ENCODE measurements at regions not wholly inside any gene's neighbourhood (a gene's known extent, or its start where the extent isn't known, plus 50 kb on each side); places are given as distances from the start of the nearest gene placed in this dataset.

DNA sequence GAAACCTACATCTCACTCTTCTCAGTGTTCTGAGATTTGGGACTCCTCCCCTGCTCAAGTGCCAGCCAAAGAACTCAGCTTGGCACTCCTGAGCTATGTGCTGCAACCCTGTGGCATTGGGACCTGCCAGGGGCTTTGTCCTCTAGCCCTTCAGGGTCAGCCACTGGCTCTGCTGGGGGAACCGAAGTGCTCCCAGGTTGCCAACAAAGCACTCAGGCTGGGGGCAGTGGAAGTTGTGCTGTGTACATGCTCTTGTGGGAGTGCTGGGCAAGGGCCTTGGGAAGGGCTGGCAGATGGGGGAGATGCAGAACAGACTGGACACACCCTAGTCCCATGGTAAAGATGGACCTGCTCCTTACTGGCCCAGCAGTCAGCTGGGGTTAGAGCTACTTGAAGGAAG is 498.6 kb downstream of the CAAP1 start:
- DNase-seq (ENCODE audit: low read depth), result no peak

GRCh38 chr9:26392639-26393038 is 500.0 kb downstream of the CAAP1 start:
- no peak for DNase-seq (ENCODE audit: low read depth)

- no peak for DNase-seq (ENCODE audit: low read depth)
These were observed 501.6 kb downstream of the CAAP1 start for GRCh38 chr9:26391036-26391435.

GRCh38 chr9:26375448-26375847 is 517.2 kb downstream of the CAAP1 start:
- no peak for DNase-seq (ENCODE audit: low read depth)

DNA sequence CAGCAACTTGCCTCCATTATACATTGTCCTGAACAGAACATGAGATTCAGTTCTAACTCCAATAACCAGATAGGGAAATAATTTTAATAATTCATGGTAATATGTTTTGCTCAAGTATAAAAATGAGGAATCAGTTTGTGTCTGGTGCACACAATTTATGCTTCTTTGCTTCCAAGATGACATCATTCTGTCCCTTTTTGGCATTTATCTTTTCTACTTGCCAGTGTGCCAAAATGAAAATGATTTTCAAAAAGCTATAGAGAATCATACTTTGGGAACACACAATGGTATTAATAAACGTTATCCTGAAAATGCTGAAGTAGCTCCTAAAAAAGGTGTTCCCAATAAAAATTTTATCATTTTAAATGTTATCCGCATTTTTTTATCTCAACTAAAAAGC is 519.0 kb downstream of the CAAP1 start:
- DNase-seq (ENCODE audit: low read depth), result no peak

DNA sequence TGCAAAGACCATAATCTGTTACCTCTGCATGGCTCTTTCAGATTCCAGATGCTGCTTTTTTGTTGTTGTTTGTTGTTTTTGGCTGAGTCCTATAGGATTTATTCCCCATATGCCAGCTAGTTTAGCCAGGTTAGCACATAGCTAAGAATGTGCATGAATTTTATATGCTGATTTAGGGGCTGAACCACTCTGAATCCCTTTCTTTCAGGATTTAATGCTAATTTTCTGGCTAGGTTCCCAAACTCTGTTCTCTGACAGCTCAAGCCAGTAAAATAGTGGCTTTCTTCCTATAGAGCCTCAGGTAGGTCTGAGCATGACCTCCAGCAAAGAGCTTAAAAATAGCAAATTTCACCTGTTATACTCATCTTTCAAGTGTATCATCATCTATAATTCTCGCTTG is 521.4 kb downstream of the CAAP1 start:
- DNase-seq (ENCODE audit: low read depth), result no peak

DNA sequence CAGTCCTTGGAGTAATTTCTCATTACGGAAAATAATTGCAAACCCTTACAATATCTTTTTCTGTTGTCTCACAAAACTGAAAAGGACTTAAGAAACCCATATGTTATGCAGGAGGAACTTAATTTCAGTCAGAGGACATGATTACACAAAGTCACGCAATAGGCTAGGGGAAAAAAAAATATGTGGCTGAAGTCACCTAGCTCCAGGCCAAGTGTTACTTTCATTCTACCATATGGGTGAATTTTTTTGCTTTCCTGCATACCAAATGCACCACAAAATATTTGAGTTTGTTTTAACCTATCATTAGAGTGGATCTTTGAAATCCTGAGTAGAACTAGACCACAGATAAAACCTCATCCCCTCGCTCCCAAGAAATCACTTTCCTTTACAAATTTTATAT is 523.5 kb downstream of the CAAP1 start:
- peak; percentile 6 for DNase-seq (ENCODE audit: low read depth)

DNA sequence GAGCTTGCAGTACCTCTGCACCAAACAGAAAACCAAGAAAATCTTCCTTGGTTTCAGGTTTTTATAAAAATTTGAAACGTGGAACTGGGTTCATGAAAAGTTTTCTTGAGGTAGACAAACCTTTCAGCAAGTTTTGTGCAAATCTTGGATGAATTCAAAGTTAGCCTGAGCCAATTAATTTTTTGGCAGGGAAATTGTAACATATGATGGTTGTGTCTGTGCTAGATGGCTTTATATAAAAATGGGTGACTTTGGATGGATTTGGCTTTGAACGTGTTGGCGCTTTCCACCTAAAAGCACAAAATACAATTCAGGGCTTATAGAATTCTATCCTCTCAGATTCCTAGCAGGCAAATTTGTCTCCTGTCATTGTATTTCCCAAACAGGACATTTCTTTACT is 524.4 kb downstream of the CAAP1 start:
- DNase-seq (ENCODE audit: low read depth), result no peak

GRCh38 chr9:26361010-26361409 is 531.6 kb downstream of the CAAP1 start:
- no peak for DNase-seq (ENCODE audit: low read depth)

DNA sequence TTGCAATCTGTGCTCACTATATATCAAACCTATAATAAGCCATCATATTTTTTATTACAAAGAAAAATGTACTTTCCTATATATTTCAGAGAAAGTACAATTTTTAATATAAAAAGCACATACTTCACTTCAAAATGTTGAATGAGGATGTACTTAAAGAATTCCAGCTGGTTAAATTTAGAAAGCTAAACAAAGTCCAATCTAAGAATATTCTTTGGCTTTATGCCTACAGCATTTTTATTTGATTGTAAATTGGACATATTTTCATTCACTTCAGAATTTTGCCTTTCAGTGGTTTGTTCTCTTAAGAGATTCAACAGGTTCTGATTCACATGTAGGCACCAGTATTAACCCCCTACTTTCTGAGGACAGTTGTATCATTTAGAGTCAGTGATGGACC is 533.8 kb downstream of the CAAP1 start:
- no peak for DNase-seq (ENCODE audit: low read depth)

DNA sequence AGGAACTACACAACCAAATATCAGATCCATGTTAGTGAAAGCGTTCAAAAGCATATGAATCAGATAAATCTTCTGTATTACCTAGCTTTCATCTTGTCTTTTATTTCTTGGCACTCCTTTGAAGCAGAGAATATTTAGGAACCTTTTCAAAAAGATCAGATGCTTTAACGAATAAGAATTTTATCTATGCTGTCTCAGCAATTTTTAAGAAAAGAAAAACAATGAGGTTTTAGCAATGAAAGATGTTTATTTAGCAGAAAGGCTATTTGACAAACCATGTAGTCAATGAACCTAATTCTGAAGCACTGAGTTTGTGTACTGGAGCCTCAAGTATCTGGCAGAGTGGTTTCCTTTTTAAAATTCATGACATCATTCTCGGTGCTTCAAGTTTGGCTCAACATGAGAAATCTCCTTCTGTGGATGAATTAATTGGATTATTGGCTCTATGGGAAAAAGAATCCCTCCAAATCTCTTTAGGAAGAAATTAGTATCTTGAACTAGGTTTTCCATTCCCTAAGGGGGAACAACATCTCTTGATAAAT is 534.7 kb downstream of the CAAP1 start:
- no peak for DNase-seq (ENCODE audit: low read depth)

GRCh38 chr9:26356491-26356890 is 536.1 kb downstream of the CAAP1 start:
- no peak for DNase-seq (ENCODE audit: low read depth)

GRCh38 chr9:26346942-26347477 is 545.6 kb downstream of the CAAP1 start:
- DNase-seq (ENCODE audit: low read depth), result no peak

- DNase-seq (ENCODE audit: low read depth), result no peak
These were observed 551.1 kb downstream of the CAAP1 start for GRCh38 chr9:26341545-26341944.

GRCh38 chr9:26339796-26340195 is 552.8 kb downstream of the CAAP1 start:
- no peak for DNase-seq (ENCODE audit: low read depth)

DNA sequence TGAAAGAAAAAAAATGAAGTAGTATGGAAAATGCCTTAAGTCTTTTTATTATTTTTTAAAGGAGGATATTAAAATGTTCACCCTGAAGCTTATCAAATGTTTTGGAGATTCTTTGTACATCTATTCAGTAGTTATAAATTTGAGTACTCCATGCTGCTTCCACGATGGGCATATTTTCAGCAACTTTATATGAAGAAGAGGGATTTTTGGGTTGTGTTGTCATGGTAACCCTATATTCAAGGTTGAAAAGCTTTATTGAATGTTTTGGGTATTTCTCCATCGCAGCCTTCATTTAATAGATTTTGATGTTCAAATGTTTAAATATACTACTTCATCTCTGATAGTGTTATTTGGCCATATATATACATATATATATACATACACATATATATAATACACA is 557.5 kb downstream of the CAAP1 start:
- DNase-seq (ENCODE audit: low read depth), result no peak

GRCh38 chr9:26334706-26335105 is 557.9 kb downstream of the CAAP1 start:
- DNase-seq (ENCODE audit: low read depth), result no peak

GRCh38 chr9:26331223-26331622 is 561.4 kb downstream of the CAAP1 start:
- DNase-seq (ENCODE audit: low read depth), result no peak

DNA sequence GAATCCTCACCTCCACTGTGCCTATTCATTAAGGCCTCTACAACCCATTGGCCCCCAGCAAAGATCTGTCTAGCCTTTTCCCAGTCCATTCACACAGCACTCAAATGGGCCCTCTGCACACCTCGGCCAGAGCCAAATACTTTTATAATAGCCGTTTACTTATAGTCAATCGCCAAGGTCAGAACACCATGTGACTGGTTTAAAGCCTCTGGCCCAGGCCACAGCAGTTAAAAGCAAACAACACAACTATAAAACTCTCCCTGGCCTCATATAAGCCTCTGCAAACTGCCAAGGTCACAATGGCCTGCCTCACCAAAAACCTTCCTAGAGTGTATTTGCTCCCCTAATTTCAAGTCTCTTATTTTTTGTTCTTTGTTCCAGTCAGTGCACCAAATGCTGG is 562.6 kb downstream of the CAAP1 start:
- DNase-seq (ENCODE audit: low read depth), result no peak

DNA sequence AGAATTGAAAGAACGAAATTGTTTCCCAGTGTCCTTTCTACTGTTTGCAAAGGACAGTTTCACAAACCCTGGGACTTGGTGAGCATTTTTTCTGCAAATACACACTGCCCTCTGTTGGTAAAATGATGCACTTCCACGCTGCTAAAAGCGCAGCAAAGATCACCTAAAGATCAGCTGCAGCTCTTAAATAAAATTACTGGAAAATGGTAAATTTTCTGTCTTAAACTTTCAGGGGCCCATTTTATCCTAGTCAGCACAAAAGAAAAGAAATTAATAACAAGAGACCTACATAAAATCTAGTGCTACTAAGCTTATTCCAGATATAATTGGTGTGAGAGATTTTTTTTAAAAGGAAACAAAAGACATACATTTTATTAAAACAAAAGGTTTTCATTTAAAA is 566.0 kb downstream of the CAAP1 start:
- peak; percentile 53 for DNase-seq (ENCODE audit: low read depth)

DNA sequence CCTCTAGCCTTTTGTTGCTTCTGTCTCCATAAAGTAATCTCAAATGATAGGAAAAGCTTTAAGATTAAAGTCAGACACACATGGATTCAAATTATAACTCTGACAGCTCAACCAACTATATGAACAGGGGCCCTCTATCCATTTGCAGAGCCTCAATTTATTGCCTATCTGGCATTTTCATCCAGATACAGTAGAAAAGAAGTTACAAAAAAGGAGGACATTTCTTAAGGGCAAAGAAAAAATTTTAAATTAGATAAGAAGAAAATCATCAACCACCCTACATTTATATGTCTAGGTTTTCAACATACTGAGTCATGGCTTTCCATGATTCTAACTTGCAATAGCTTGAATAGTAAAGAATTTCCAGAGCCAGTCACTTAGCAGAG is 567.2 kb downstream of the CAAP1 start:
- no peak for DNase-seq (ENCODE audit: low read depth)

GRCh38 chr9:26324786-26325443 is 567.7 kb downstream of the CAAP1 start:
- no peak for DNase-seq (ENCODE audit: low read depth)

DNA sequence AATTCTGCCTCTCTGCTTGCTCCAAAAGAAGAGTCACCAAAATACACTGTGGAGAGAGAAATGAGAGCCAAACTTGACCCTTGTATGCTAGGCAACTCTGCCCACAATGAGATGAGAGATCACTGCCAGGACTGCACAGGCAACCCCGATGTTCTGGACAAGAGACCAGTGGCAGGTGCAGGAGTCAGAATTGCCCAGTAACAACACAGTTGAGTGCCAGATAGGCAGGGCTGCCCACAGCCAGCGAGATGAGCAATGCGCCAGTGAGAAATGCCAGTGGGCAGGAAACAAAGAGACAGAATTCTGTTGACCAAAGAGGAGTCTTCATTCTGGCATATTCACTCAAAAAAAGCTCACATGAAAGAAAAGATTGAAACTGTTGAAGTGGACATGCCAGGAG is 570.7 kb downstream of the CAAP1 start:
- DNase-seq (ENCODE audit: low read depth), result no peak

- no peak for DNase-seq (ENCODE audit: low read depth)
These were observed 572.7 kb downstream of the CAAP1 start for GRCh38 chr9:26319859-26320258.

Measured in GM04504 (cell line).